SK-N-MC (cell line): ENCODE measurements at regions not wholly inside any gene's neighbourhood (a gene's known extent, or its start where the extent isn't known, plus 50 kb on each side); places are given as distances from the start of the nearest gene placed in this dataset.

Experiments used
- EZH2 ChIP-seq: fragments of 200-600 bp; sonication (generic); IDR thresholded peaks from one replicate; pipeline ENCODE4 v1.6.1; 2017; ENCODE audit warnings: antibody characterized with exemption
- FOXP2 ChIP-seq: optimal IDR thresholded peaks from 2 replicates; pipeline ENCODE3; 2011; ENCODE audit warnings: mild to moderate bottlenecking, moderate library complexity; ENCODE audit not compliant: insufficient read depth; ENCODE audit errors: extremely low read length, control extremely low read depth
- POLR2AphosphoS5 ChIP-seq: IDR thresholded peaks from 2 replicates; pipeline ENCODE4 v1.6.1; 2012; ENCODE audit warnings: mild to moderate bottlenecking, low read depth, low read length, borderline replicate concordance

DNA sequence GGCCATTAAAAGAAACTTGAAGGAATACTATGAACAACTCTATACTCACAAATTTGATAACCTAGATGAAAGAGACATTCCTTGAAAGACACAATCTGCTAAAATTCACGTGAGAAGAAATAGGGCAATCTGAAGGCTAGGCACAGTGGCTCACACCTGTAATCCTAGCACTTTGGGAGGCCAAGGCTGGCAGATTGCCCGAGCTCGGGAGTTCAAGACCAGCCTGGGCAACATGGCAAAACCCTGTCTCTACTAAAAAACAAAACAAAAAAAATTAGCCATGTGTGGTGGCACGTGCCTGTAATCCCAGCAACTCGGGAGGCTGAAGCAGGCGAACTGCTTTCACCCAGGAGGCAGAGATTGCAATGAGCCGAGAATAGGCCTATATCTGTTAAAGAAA lies 104.8 kb downstream of the HES1 start:
- no peak for TF ChIP-seq EZH2
- no peak for TF ChIP-seq POLR2AphosphoS5
- no peak for TF ChIP-seq FOXP2
